ENCODE measurements at regions not wholly inside any gene's neighbourhood (a gene's known extent, or its start where the extent isn't known, plus 50 kb on each side); places are given as distances from the start of the nearest gene placed in this dataset.

DNA sequence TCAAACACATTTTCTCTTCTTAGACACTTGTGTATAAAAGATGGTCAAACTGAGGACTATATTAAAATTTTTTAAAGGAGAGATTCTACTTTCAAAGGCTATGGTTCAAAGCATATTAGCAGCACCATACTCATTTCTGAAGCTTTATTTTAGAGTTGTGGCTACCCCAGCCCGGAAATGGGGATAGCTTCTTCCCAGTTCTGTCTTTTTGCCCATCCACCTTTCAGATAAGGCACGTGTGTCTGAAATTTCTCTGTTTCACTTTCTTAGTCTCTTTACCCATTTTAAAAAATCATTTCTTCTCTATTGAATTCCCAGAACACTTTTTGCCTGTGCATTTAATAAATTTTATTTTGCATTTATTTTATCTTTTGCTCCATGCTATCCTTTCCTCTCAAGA is 431.5 kb downstream of the RNF144A start:
- DNase-seq: no peak
- WGBS, 5 donors: 68 to 78% (median 74%) methylated on average over 2 of the region's 2 CpGs
- no peaks in the 10 kb centered on the region for H3K27me3 ChIP-seq
- TF ChIP-seq EP300 (IDR thresholded peaks at IDR 0.05) (no peak), POLR2A (IDR thresholded peaks at IDR 0.05) (no peak), POLR2AphosphoS5 (IDR thresholded peaks at IDR 0.05) (no peak)
- TF ChIP-seq, protein P1, sequence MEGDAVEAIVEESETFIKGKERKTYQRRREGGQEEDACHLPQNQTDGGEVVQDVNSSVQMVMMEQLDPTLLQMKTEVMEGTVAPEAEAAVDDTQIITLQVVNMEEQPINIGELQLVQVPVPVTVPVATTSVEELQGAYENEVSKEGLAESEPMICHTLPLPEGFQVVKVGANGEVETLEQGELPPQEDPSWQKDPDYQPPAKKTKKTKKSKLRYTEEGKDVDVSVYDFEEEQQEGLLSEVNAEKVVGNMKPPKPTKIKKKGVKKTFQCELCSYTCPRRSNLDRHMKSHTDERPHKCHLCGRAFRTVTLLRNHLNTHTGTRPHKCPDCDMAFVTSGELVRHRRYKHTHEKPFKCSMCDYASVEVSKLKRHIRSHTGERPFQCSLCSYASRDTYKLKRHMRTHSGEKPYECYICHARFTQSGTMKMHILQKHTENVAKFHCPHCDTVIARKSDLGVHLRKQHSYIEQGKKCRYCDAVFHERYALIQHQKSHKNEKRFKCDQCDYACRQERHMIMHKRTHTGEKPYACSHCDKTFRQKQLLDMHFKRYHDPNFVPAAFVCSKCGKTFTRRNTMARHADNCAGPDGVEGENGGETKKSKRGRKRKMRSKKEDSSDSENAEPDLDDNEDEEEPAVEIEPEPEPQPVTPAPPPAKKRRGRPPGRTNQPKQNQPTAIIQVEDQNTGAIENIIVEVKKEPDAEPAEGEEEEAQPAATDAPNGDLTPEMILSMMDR (IDR thresholded peaks at IDR 0.05): no peak
- intact Hi-C loops (cut with DNase I; ENCODE audit: low total_unique reads): no loop called here
- H3K9me3 ChIP-seq: no peaks in the 10 kb centered on the region
- H3K4me3 ChIP-seq: no peak overlapping the region
- H3K36me3 ChIP-seq: no peaks in the 10 kb centered on the region
- H3K27ac ChIP-seq: no peak overlapping the region
- no peaks in the 10 kb centered on the region for H3K4me1 ChIP-seq

DNA sequence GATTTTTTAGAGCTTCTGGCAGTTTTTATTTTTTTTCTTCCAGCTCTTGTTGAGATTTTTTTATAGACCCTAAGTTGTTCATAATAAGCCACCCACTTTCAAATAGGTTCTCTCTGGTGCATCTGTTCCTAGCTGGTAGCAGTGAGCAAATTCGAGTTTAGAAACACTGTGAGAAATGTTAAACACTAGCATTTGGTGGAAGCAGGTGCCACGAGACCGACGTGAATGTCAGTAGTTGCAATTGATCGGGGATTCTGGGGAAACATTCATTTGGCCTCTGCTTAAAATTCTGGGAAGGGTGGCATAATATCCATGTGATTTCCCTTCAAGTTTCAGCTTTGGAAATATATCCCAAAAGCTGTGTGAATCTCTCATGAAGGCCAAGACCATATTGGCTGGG is 435.0 kb downstream of the RNF144A start:
- H3K9me3 ChIP-seq: no peaks in the 10 kb centered on the region
- no peak overlapping the region for H3K4me3 ChIP-seq
- 86 to 93% (median 92%) methylated on average over 5 of the region's 5 CpGs for WGBS, 5 donors
- DNase-seq: no peak
- TF ChIP-seq POLR2A (IDR thresholded peaks at IDR 0.05) (no peak), POLR2AphosphoS5 (IDR thresholded peaks at IDR 0.05) (no peak), EP300 (IDR thresholded peaks at IDR 0.05) (no peak)
- TF ChIP-seq, protein P1 (IDR thresholded peaks at IDR 0.05): no peak
- intact Hi-C loops (cut with DNase I; ENCODE audit: low total_unique reads): no loop called here
- H3K4me1 ChIP-seq: peaks cover 0 to under 1% (median 0%) of the 10 kb centered on the region in 4 donors
- no peak overlapping the region for H3K27ac ChIP-seq
- H3K27me3 ChIP-seq: no peaks in the 10 kb centered on the region
- no peaks in the 10 kb centered on the region for H3K36me3 ChIP-seq

DNA sequence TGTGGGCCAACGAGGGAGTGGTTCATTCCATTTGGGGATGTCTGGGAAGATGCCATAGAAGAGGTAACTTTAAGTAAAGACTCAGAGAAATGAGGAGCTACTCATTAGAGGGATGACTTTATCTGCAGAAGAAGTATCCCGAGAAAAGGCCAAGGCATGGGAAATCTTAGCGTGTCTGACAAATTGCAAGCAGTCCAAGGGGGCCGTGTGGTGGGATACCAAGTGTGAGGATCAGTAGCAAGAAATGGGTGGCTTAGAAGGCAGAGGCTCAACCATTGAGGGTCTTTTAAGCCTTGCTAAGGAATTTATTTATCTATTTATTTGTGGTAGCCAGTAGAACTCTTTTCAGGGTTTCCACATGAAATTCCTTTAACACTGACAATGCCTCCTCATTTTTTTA is 436.4 kb downstream of the RNF144A start:
- H3K36me3 ChIP-seq: no peaks in the 10 kb centered on the region
- intact Hi-C loops (cut with DNase I; ENCODE audit: low total_unique reads): no loop called here
- TF ChIP-seq POLR2AphosphoS5 (IDR thresholded peaks at IDR 0.05) (no peak), POLR2A (IDR thresholded peaks at IDR 0.05) (no peak), EP300 (IDR thresholded peaks at IDR 0.05) (no peak)
- TF ChIP-seq, protein P1 (IDR thresholded peaks at IDR 0.05): no peak

DNA sequence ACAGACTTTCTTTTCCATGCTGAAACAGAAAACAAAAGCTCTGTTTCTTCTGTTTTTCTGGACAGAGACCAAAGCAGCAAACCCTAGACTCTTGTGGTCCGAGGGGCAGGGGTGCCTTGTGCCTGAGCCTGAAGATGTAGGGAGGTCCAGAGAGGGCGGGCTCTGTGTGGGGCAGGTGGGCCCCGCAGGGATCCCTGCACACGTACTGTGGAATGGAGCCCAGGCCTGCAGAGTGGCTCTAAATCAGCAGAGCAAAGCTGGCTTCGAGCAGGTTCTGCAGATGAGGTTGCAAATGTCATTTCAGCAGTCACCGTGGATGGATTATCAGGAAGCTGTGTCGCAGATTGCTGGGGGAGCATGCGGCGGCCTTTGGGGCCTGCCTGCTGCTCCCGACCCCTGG is 438.6 kb downstream of the RNF144A start:
- Histone ChIP-seq H3K27me3 (no peaks in the 10 kb centered on the region), H3K36me3 (no peaks in the 10 kb centered on the region), H3K27ac (no peak overlapping the region), H3K4me1 (peaks cover 0 to 5% (median 0%) of the 10 kb centered on the region in 4 donors), H3K4me3 (no peak overlapping the region), H3K9me3 (no peaks in the 10 kb centered on the region)
- intact Hi-C loops (cut with DNase I; ENCODE audit: low total_unique reads): no loop called here
- DNase-seq: no peak
- TF ChIP-seq EP300 (IDR thresholded peaks at IDR 0.05) (no peak), POLR2A (IDR thresholded peaks at IDR 0.05) (no peak), POLR2AphosphoS5 (IDR thresholded peaks at IDR 0.05) (no peak)
- TF ChIP-seq, protein P1 (IDR thresholded peaks at IDR 0.05): no peak
- WGBS, 5 donors: 70 to 84% (median 82%) methylated on average over 7 to 10 of the region's 10 CpGs

More for the DNA sequence above, 436.4 kb downstream of the RNF144A start:
- no peak for DNase-seq
- H3K27ac ChIP-seq: no peak overlapping the region
- H3K27me3 ChIP-seq: no peaks in the 10 kb centered on the region
- H3K4me1 ChIP-seq: peaks cover 0 to 5% (median 0%) of the 10 kb centered on the region in 4 donors
- WGBS, 5 donors: 84 to 92% (median 85%) methylated on average over 4 of the region's 4 CpGs
- H3K4me3 ChIP-seq: no peak overlapping the region
- no peaks in the 10 kb centered on the region for H3K9me3 ChIP-seq
